Cardiac fibroblast (primary cell): ENCODE measurements at regions not wholly inside any gene's neighbourhood (a gene's known extent, or its start where the extent isn't known, plus 50 kb on each side); places are given as distances from the start of the nearest gene placed in this dataset.

ENCODE experiments used
- DNase-seq, 2 donors: peaks; one replicate each; pipeline versions ENCODE4 v3.0.0 to v3.0.0-alpha.2; 2010; ENCODE audit warnings: low read depth in 2 of 2
- H3K4me3 ChIP-seq, 2 donors: replicated peaks in 1 of 2; 1 replicate in 1 of 2; 2 replicates in 1 of 2; pipeline ENCODE4 v1.5.1; 2011; ENCODE audit warnings: low read depth in 2 of 2, low read length in 2 of 2, mild to moderate bottlenecking in 2 of 2, moderate library complexity in 1 of 2
- CTCF ChIP-seq: IDR thresholded peaks from one replicate; pipeline ENCODE4 v1.5.1; 2011; ENCODE audit warnings: low read depth, mild to moderate bottlenecking, low read length, inconsistent platforms

- no peak for DNase-seq
- no peak overlapping the region for H3K4me3 ChIP-seq
- no peak for TF ChIP-seq CTCF
These were observed 124.3 kb upstream of the TMC3 start for GRCh38 chr15:81498294-81498693.

DNA sequence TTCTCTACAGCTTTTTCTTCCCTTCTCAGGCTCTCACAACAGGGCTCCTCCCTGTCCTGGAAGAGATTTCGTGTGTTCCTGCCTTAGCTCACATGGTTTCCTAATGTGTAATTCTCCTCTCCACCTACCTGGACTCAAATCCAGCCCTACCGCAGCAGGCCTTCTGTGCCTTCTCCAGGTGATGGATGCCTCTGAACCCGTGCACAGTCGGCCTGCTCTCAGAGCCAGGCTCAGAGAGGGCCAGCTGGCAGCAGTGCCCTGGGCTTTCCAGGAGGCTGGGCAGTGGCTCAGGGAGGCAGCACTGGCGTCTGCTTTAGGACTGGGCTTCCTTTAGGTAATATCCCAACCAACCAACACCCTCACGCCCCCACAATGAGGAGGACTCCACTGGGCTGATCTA is 123.2 kb upstream of the TMC3 start:
- no peak overlapping the region for H3K4me3 ChIP-seq
- DNase-seq = no peak
- no peak for TF ChIP-seq CTCF

GRCh38 chr15:81495780-81496467 is 121.9 kb upstream of the TMC3 start:
- H3K4me3 ChIP-seq = no peak overlapping the region
- DNase-seq = no peak
- TF ChIP-seq CTCF = no peak

GRCh38 chr15:81492969-81493645 is 119.1 kb upstream of the TMC3 start:
- no peak for DNase-seq
- TF ChIP-seq CTCF = no peak
- H3K4me3 ChIP-seq = no peak overlapping the region

DNA sequence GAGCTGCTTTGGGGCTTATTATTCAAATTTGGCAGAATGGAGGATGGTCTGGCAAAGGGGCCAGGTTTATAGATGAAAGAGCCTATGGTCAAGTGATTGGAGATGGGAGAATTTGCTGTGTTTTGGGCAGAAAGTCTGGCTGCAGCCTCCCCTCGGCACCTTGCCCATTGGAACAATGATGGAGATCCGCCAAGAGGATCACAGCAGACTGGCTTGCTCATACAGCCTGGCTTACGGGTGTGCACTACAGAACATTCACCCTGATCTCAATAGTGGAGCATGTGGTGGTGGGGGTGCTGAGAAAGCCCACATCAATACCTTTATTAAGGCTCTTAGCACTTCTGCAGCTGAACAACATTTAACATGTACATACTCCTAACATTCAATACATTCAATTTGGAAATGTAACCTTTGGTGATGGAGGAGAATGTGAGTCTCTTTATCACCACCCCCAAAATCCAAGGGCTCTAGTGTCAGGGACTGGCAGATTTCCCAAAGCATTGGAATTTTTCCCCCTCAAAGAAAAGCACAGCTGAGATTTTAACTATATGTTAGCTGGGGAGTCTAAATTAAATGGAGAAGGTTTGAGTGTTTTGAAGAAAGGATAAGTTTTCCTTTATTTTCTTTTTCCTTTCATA is 118.4 kb upstream of the TMC3 start:
- DNase-seq = peak; percentile 71 to 81
- TF ChIP-seq CTCF = no peak

GRCh38 chr15:81491414-81492096 is 117.5 kb upstream of the TMC3 start:
- no peak for TF ChIP-seq CTCF
- DNase-seq = peak in 1 of 2 donors; percentile 32
- no peak overlapping the region for H3K4me3 ChIP-seq

More for the DNA sequence above, 118.4 kb upstream of the TMC3 start:
- H3K4me3 ChIP-seq = no peak overlapping the region
